Naive thymus-derived CD4-positive, alpha-beta T cell (primary cell): ENCODE measurements at regions not wholly inside any gene's neighbourhood (a gene's known extent, or its start where the extent isn't known, plus 50 kb on each side); places are given as distances from the start of the nearest gene placed in this dataset.

ENCODE experiments used
- ATAC-seq: fragments of 150-1000 bp; cut with Tn5 transposase; 2 replicates; pipeline ENCODE4 v1.10.0; 2021; ENCODE audit warnings: mild to moderate bottlenecking, moderate library complexity
- CTCF ChIA-PET: fragments of 350-600 bp; sonication (Branson Sonifier 250); formaldehyde crosslinking; loops from one replicate; lab custom pipeline; 2021; ENCODE audit warnings: antibody characterized with exemption; lab: Charles Lee
- POLR2A ChIA-PET: fragments of 350-600 bp; sonication (Branson Sonifier 250); formaldehyde crosslinking; loops from one replicate; lab custom pipeline; 2021; ENCODE audit warnings: antibody characterized with exemption, inconsistent platforms; lab: Charles Lee
- DNase-seq, 9 donors: peaks; one replicate each; pipeline versions ENCODE4 v3.0.0 to v3.0.0-alpha.2; 2020 to 2022; ENCODE audit warnings: mixed read lengths in 1 of 9
- H3K27ac ChIP-seq: one replicate; pipeline ENCODE4 v1.7.0; 2013; ENCODE audit warnings: mild to moderate bottlenecking, low read depth, low read length, moderate library complexity
- H3K27me3 ChIP-seq, 2 donors: one replicate each; pipeline ENCODE4 v1.7.0; 2013; ENCODE audit warnings: low read length in 2 of 2, mild to moderate bottlenecking in 2 of 2, moderate library complexity in 2 of 2; ENCODE audit not compliant: control insufficient read depth in 2 of 2, insufficient read depth in 2 of 2
- H3K36me3 ChIP-seq, 3 experiments: 1 replicate in 2 of 3; 2 replicates in 1 of 3; pipeline ENCODE4 v1.7.0; 2013; ENCODE audit warnings: low read length in 3 of 3, mild to moderate bottlenecking in 3 of 3, moderate library complexity in 1 of 3; ENCODE audit not compliant: insufficient read depth in 3 of 3, control insufficient read depth in 2 of 3
- H3K4me1 ChIP-seq, 2 donors: one replicate each; pipeline ENCODE4 v1.7.0; 2013; ENCODE audit warnings: low read length in 2 of 2, mild to moderate bottlenecking in 2 of 2, moderate library complexity in 1 of 2; ENCODE audit not compliant: control insufficient read depth in 2 of 2, insufficient read depth in 2 of 2
- H3K4me3 ChIP-seq: 2 replicates; pipeline ENCODE4 v1.7.0; 2013; ENCODE audit warnings: mild to moderate bottlenecking, low read length
- H3K9me3 ChIP-seq, 3 experiments: 1 replicate in 2 of 3; 2 replicates in 1 of 3; pipeline ENCODE4 v1.7.0; 2013; ENCODE audit warnings: low read length in 3 of 3; ENCODE audit not compliant: control insufficient read depth in 2 of 3
- H3K27ac Mint-ChIP-seq, 9 donors: one replicate each; pipeline ENCODE4 v1.8.0; 2020 to 2022; ENCODE audit warnings: mixed read lengths in 9 of 9, mild to moderate bottlenecking in 8 of 9, moderate library complexity in 5 of 9, inconsistent platforms in 2 of 9
- H3K27me3 Mint-ChIP-seq, 5 donors: one replicate each; pipeline ENCODE4 v1.8.0; 2021 to 2022; ENCODE audit warnings: mixed read lengths in 5 of 5, mild to moderate bottlenecking in 1 of 5
- H3K36me3 Mint-ChIP-seq, 5 donors: one replicate each; pipeline ENCODE4 v1.8.0; 2020 to 2022; ENCODE audit warnings: mixed read lengths in 5 of 5, mild to moderate bottlenecking in 3 of 5, inconsistent platforms in 1 of 5
- H3K4me1 Mint-ChIP-seq, 7 donors: one replicate each; pipeline ENCODE4 v1.8.0; 2020 to 2022; ENCODE audit warnings: mixed read lengths in 7 of 7, mild to moderate bottlenecking in 3 of 7, inconsistent platforms in 1 of 7
- H3K4me3 Mint-ChIP-seq, 10 donors: one replicate each; pipeline ENCODE4 v1.8.0; 2020 to 2022; ENCODE audit warnings: mild to moderate bottlenecking in 10 of 10, mixed read lengths in 10 of 10, moderate library complexity in 6 of 10, inconsistent platforms in 2 of 10
- H3K9me3 Mint-ChIP-seq, 11 donors: one replicate each; pipeline ENCODE4 v1.8.0; 2020 to 2022; ENCODE audit warnings: mixed read lengths in 11 of 11, mild to moderate bottlenecking in 4 of 11, inconsistent platforms in 1 of 11, moderate library complexity in 1 of 11
- intact Hi-C, 2 donors: fragments of 100-400 bp; cut with micrococcal nuclease; formaldehyde crosslinking; loops; one replicate each; pipeline ENCODE4 v1.15.1; 2023

DNA sequence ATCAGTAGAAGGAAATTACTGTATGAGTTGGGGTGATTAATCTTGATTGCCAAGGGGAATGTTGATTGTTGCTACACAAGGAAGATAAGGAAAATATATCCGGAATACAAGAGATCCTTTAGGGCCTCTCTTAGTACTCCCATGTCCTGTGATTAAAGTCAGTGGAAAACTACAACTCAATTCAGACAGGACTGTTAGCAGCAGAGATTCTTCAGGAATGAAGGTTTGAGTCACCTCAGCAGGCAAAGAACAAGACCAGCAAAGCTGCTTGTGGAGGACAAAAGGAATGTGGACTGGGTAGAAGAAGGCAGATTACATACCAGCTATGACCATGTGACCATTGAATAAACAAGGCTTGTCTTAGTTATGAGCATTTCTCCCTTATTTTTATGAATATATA, 478.2 kb downstream of the BUD13 start:
- POLR2A ChIA-PET, result no interaction called here
- H3K27me3 ChIP-seq, result no peaks in the 10 kb centered on the region
- Mint-ChIP-seq H3K36me3 (no peaks in the 10 kb centered on the region), H3K27me3 (peaks cover 0 to 13% (median 5%) of the 10 kb centered on the region in 5 donors), H3K4me3 (no peak overlapping the region), H3K9me3 (peaks cover 0 to 5% (median 0%) of the 10 kb centered on the region in 11 donors), H3K4me1 (no peaks in the 10 kb centered on the region), H3K27ac (no peak overlapping the region)
- H3K9me3 ChIP-seq, result no peaks in the 10 kb centered on the region
- DNase-seq (no peak), ATAC-seq (no peak)
- CTCF ChIA-PET, result no interaction called here
- no peak overlapping the region for H3K27ac ChIP-seq
- no peaks in the 10 kb centered on the region for H3K36me3 ChIP-seq
- no peaks in the 10 kb centered on the region for H3K4me1 ChIP-seq
- H3K4me3 ChIP-seq, result no peak overlapping the region
- intact Hi-C loops, result no loop called here

DNA sequence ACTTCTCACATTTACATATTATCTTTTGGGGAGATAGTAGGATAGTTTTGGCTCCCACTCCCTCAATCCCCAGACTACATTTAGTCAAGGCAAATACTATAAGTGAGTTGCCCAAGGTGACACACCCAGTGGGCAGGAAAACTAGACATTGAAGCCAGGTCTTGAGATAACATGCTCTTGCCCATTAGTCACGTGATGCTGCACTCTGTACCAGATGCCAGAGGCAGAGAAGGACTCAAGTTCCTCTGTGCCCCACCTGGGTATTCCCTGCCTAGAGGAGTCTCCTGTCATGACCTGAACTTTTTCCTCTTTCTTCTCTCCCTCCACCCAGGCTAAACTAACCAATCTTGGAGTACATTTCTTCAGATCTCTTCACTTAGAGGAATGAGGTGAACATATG, 484.9 kb downstream of the BUD13 start:
- no peak for DNase-seq
- H3K4me1 Mint-ChIP-seq, result no peaks in the 10 kb centered on the region

DNA sequence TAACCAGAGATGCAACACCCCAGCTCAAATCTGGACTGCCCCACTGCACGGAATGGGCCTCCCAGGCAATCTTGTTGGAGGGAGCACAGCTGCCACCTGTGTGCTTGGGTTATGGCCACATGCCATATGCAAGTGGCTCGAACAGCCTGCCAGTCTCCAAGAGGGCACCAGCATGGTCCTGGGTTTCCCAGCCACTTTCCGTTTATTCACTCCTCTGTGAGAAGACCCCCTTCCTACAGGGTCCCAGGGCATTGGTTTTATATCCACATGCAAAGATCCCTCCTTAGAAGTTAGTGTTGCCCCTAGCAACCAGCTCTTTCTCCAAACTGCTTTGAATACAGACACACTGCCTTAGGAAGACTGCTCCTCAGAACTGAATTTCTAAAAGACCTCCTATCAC, 487.8 kb downstream of the BUD13 start:
- H3K4me3 Mint-ChIP-seq, result no peak overlapping the region

More for the DNA sequence above, 484.9 kb downstream of the BUD13 start:
- no peak for ATAC-seq
- Mint-ChIP-seq H3K4me3 (no peak overlapping the region), H3K27me3 (peaks cover 0 to 11% (median 8%) of the 10 kb centered on the region in 5 donors), H3K9me3 (peaks cover 0 to 12% (median 0%) of the 10 kb centered on the region in 11 donors), H3K36me3 (no peaks in the 10 kb centered on the region), H3K27ac (no peak overlapping the region)
- Histone ChIP-seq H3K27ac (no peak overlapping the region), H3K4me1 (no peaks in the 10 kb centered on the region), H3K4me3 (no peak overlapping the region), H3K36me3 (no peaks in the 10 kb centered on the region), H3K9me3 (no peaks in the 10 kb centered on the region), H3K27me3 (no peaks in the 10 kb centered on the region)
- ChIA-PET CTCF (no interaction called here), POLR2A (no interaction called here)
- intact Hi-C loops, result no loop called here

DNA sequence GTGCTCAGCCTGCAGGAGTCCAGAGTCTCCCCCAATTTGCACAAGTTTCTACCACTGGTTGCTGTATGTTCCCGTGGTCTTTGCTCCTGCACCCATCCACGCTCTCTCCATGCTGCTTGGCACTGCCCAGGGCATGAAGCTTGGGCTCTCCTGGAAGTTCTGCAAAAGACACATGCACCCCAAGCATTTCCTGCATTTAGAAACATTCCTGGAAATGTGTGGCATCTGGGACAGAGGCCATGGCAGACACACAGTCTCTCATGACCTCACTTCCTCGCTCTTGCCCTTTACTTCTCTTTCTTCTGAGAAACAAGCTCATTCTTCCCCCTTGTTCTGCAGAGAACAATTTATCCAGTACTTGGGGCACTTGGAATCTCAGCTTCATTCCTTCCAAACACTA, 489.5 kb downstream of the BUD13 start:
- H3K4me3 ChIP-seq, result no peak overlapping the region
- ChIA-PET POLR2A (no interaction called here), CTCF (no interaction called here)
- no peaks in the 10 kb centered on the region for H3K36me3 ChIP-seq
- no peaks in the 10 kb centered on the region for H3K4me1 Mint-ChIP-seq
- H3K36me3 Mint-ChIP-seq, result no peaks in the 10 kb centered on the region
- H3K27me3 Mint-ChIP-seq, result peaks cover 0 to 15% (median 9%) of the 10 kb centered on the region in 5 donors
- H3K27me3 ChIP-seq, result no peaks in the 10 kb centered on the region
- intact Hi-C loops, result no loop called here
- peaks cover 0 to 2% (median 0%) of the 10 kb centered on the region in 11 donors for H3K9me3 Mint-ChIP-seq
- no peaks in the 10 kb centered on the region for H3K9me3 ChIP-seq
- H3K27ac ChIP-seq, result no peak overlapping the region
- no peak overlapping the region for H3K27ac Mint-ChIP-seq
- H3K4me3 Mint-ChIP-seq, result no peak overlapping the region
- H3K4me1 ChIP-seq, result no peaks in the 10 kb centered on the region
- no peak for ATAC-seq
- DNase-seq, result no peak

More for the DNA sequence above, 487.8 kb downstream of the BUD13 start:
- no peaks in the 10 kb centered on the region for H3K9me3 ChIP-seq
- POLR2A ChIA-PET, result no interaction called here
- Mint-ChIP-seq H3K27me3 (peaks cover 0 to 15% (median 8%) of the 10 kb centered on the region in 5 donors), H3K4me1 (no peaks in the 10 kb centered on the region), H3K36me3 (no peaks in the 10 kb centered on the region), H3K9me3 (peaks cover 0 to 12% (median 0%) of the 10 kb centered on the region in 11 donors), H3K27ac (no peak overlapping the region)
- H3K36me3 ChIP-seq, result no peaks in the 10 kb centered on the region
- H3K4me1 ChIP-seq, result no peaks in the 10 kb centered on the region
- ATAC-seq (no peak), DNase-seq (no peak)
- intact Hi-C loops, result no loop called here
- H3K27ac ChIP-seq, result no peak overlapping the region
- CTCF ChIA-PET, result no interaction called here
- no peaks in the 10 kb centered on the region for H3K27me3 ChIP-seq
- H3K4me3 ChIP-seq, result no peak overlapping the region

DNA sequence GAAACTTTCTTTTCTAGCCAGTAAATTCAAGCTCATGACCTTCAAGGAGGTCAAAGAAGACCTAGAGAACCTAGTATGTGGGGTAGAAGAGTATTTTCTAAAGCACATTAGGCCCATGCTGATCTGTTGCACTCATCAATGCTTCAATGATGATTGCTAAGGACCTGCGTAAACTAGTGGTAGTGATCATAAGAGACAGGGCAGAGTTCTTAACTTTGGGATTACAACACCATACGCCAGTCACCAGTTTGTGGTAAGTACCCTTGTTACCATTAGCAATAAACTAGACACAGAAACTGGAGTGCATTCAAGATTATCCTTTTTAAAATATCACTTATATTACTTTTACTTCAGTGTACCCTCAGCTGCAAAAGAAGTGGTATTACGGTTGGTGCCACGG, 490.3 kb downstream of the BUD13 start:
- Mint-ChIP-seq H3K4me3 (no peak overlapping the region), H3K27ac (no peak overlapping the region), H3K27me3 (peaks cover 0 to 15% (median 8%) of the 10 kb centered on the region in 5 donors), H3K9me3 (peaks cover 0 to 2% (median 0%) of the 10 kb centered on the region in 11 donors), H3K36me3 (no peaks in the 10 kb centered on the region), H3K4me1 (no peaks in the 10 kb centered on the region)
- no peaks in the 10 kb centered on the region for H3K27me3 ChIP-seq
- no peak for ATAC-seq
- intact Hi-C loops, result no loop called here
- H3K27ac ChIP-seq, result no peak overlapping the region
- no peaks in the 10 kb centered on the region for H3K36me3 ChIP-seq
- H3K4me3 ChIP-seq, result no peak overlapping the region
- ChIA-PET CTCF (no interaction called here), POLR2A (no interaction called here)
- no peaks in the 10 kb centered on the region for H3K4me1 ChIP-seq
- H3K9me3 ChIP-seq, result no peaks in the 10 kb centered on the region
- no peak for DNase-seq

DNA sequence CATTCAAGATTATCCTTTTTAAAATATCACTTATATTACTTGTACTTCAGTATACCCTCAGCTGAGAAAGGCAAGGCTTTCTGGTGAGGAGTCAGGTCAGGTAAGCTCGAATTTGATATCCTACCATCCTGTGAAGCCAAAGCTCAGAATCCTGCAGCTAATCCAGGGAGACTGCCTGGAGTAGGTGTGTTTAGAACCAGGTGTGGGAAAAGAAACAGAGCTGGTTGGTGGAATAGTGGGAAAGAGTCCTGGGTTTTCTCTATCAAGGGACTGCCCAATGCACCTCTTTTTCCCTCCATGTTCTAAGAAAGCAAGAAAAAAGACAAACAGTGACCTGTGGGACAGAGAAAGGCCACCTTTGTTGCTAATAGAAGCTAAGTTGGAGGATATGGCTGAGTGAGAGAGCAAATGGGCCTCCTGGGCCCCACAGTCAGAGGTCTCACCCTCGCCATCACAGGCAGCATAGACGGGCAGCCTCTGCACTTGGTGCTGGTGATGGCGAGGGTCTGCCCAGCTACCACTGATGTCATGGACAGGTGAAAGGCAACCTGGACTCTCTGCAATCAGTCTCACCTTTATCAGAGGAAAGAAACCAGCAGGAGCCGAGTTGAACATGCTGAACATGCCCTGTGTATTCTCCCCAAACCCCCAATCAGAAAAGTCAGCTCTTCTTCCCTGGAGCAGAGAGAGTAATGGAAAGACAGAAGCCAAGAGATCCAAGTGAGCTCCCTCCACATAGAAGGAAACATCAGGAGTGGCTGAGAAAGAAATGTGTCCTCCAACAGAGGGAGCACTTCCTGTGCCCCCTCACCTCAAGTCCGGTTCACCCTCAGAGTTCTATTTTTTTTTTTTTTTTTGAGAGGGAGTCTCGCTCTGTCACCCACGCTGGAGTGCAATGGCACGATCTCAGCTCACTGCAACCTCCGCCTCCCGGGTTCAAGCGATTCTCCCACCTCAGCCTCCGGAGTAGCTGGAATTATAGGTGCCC, 491.3 kb downstream of the BUD13 start:
- Mint-ChIP-seq H3K27me3 (peaks cover 0 to 15% (median 8%) of the 10 kb centered on the region in 5 donors), H3K27ac (no peak overlapping the region), H3K4me1 (no peaks in the 10 kb centered on the region), H3K36me3 (no peaks in the 10 kb centered on the region), H3K4me3 (no peak overlapping the region), H3K9me3 (peaks cover 0 to 2% (median 0%) of the 10 kb centered on the region in 11 donors)
- no peaks in the 10 kb centered on the region for H3K9me3 ChIP-seq
- CTCF ChIA-PET, result no interaction called here
- no peaks in the 10 kb centered on the region for H3K36me3 ChIP-seq
- POLR2A ChIA-PET, result no interaction called here
- no peak overlapping the region for H3K4me3 ChIP-seq
- no peaks in the 10 kb centered on the region for H3K27me3 ChIP-seq
- intact Hi-C loops, result no loop called here
- ATAC-seq (no peak), DNase-seq (no peak)
- H3K27ac ChIP-seq, result no peak overlapping the region
- H3K4me1 ChIP-seq, result no peaks in the 10 kb centered on the region

DNA sequence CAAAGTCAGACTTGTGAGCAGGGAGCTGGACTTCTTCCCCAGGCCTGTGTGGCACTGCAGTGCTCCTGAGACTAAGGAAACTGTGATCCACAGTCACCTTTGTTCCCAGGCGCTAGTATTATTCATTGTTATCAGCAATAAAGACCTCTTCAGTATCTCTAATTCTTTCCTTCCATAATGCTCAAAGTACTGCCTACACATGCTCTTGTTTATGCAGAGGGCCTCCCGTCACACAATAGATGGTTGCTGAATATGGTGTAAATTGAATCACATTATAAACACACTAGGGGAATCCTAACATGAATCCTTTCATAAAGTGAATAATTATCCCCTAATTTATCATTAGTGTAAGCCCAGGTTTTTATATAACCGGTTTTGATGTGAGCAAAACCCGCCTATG, 493.3 kb downstream of the BUD13 start:
- H3K27ac Mint-ChIP-seq, result no peak overlapping the region
- ATAC-seq, result no peak
- H3K36me3 Mint-ChIP-seq, result no peaks in the 10 kb centered on the region
- H3K9me3 Mint-ChIP-seq, result peaks cover 0 to 2% (median 0%) of the 10 kb centered on the region in 11 donors
- H3K36me3 ChIP-seq, result no peaks in the 10 kb centered on the region
- H3K4me1 Mint-ChIP-seq, result peaks cover 0 to 3% (median 0%) of the 10 kb centered on the region in 7 donors
- no peaks in the 10 kb centered on the region for H3K9me3 ChIP-seq
- peaks cover 0 to 27% (median 13%) of the 10 kb centered on the region in 5 donors for H3K27me3 Mint-ChIP-seq
- H3K4me3 Mint-ChIP-seq, result no peak overlapping the region
- no peaks in the 10 kb centered on the region for H3K4me1 ChIP-seq
- no peak overlapping the region for H3K27ac ChIP-seq
- DNase-seq, result no peak
- ChIA-PET CTCF (no interaction called here), POLR2A (no interaction called here)
- no peaks in the 10 kb centered on the region for H3K27me3 ChIP-seq
- no peak overlapping the region for H3K4me3 ChIP-seq
- intact Hi-C loops, result no loop called here
